ENCODE measurements at regions not wholly inside any gene's neighbourhood (a gene's known extent, or its start where the extent isn't known, plus 50 kb on each side); places are given as distances from the start of the nearest gene placed in this dataset.

DNA sequence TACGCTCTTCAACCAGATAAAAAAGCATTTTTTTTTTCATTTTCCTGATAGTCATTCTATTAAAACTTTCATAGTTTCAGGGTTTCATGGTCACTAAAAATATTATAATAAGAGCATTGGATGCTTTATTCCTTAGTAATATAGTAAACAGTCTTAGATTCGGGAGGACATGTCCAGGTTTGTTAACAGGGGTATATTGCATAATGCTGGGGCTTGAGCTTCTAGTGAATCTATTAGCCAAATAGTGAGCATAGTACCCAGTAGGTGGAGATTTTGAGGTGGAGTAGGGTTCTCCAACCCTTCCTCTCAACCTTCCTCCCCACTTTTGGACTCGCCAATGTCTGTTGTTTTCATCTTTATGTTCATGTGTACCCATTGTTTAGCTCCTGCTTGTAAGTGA lies 277.4 kb upstream of the RGS6 start:
- Histone ChIP-seq H3K9ac (ENCODE audit: low read length) (no peak overlapping the region), H3K4me3 (ENCODE audit: low read length) (no peak overlapping the region), H3K27ac (ENCODE audit: low read length) (no peak overlapping the region), H4K20me1 (ENCODE audit: insufficient read depth, low read depth, low read length) (no peaks in the 10 kb centered on the region), H3K9me2 (replicated peaks; ENCODE audit: insufficient read depth, low read length) (no peaks in the 10 kb centered on the region), H3K9me3 (ENCODE audit: low read length) (no peaks in the 10 kb centered on the region), H3K36me3 (ENCODE audit: insufficient read depth, low read length) (no peaks in the 10 kb centered on the region), H3K4me2 (ENCODE audit: low read depth, low read length, poor library complexity, severe bottlenecking) (no peak overlapping the region), H3K27me3 (ENCODE audit: low read length) (no peaks in the 10 kb centered on the region), H2AFZ (ENCODE audit: low read length) (no peak overlapping the region), H3K79me2 (ENCODE audit: low read length) (no peaks in the 10 kb centered on the region), H3K4me1 (ENCODE audit: low read length) (no peaks in the 10 kb centered on the region)
- DNase-seq: no peak

DNA sequence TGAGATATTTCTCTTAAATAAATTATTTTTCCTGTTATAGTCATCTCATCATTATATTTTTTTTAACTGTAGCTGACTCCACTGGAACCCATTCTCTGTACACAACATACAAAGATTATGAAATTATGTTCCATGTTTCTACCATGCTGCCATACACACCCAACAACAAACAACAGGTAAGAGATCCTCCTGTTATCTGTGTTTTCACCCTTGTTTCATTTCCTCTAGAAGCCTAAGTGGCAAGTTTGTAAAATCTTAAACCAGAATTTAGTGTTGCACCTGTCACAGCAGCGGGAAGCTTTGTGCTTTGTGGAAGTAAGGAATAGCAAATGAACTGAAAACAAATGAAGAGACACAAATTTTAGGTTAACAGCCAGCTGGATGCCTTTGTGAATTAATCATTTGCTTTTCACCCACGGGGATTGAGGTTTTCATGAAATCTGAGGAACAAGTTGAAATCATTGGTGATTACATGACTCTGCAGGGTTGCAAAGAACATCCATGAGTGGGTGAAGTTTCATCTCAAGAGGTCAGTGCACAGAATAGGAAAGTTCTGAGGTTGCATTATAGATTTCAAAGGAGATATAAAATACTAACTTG lies 273.9 kb upstream of the RGS6 start:
- H3K9ac ChIP-seq (ENCODE audit: low read length): no peak overlapping the region
- no peak overlapping the region for H3K27ac ChIP-seq (ENCODE audit: low read length)
- no peaks in the 10 kb centered on the region for H3K9me3 ChIP-seq (ENCODE audit: low read length)
- H3K27me3 ChIP-seq (ENCODE audit: low read length): no peaks in the 10 kb centered on the region
- no peak overlapping the region for H3K4me3 ChIP-seq (ENCODE audit: low read length)
- DNase-seq: no peak
- H3K4me2 ChIP-seq (ENCODE audit: low read depth, low read length, poor library complexity, severe bottlenecking): no peak overlapping the region
- no peaks in the 10 kb centered on the region for H4K20me1 ChIP-seq (ENCODE audit: insufficient read depth, low read depth, low read length)
- no peaks in the 10 kb centered on the region for H3K79me2 ChIP-seq (ENCODE audit: low read length)
- H3K36me3 ChIP-seq (ENCODE audit: insufficient read depth, low read length): no peaks in the 10 kb centered on the region
- H2AFZ ChIP-seq (ENCODE audit: low read length): no peak overlapping the region
- H3K4me1 ChIP-seq (ENCODE audit: low read length): no peaks in the 10 kb centered on the region
- no peaks in the 10 kb centered on the region for H3K9me2 ChIP-seq (replicated peaks; ENCODE audit: insufficient read depth, low read length)

DNA sequence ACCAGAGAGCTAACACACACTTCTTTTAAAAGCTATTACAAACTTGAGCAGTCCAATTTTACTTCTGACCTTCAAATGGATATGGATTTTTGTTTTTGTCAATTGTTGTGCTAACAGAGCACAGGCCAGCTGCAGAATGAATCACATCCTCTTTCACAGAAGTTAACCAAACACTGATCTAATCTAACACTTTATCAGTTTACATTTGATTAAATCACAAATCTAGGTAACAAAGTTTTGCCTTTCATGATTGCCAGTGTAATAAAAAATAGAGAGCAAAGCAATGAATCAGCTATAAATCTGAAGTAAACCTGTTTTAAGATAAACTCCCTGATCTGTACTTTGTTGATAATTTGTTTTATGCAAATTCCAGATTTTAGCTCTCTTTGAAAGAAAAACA lies 273.1 kb upstream of the RGS6 start:
- H3K4me3 ChIP-seq (ENCODE audit: low read length): no peak overlapping the region
- H3K4me1 ChIP-seq (ENCODE audit: low read length): no peaks in the 10 kb centered on the region
- no peak for DNase-seq
- no peak overlapping the region for H3K4me2 ChIP-seq (ENCODE audit: low read depth, low read length, poor library complexity, severe bottlenecking)
- H3K79me2 ChIP-seq (ENCODE audit: low read length): no peaks in the 10 kb centered on the region
- no peaks in the 10 kb centered on the region for H3K9me2 ChIP-seq (replicated peaks; ENCODE audit: insufficient read depth, low read length)
- no peaks in the 10 kb centered on the region for H3K9me3 ChIP-seq (ENCODE audit: low read length)
- H3K9ac ChIP-seq (ENCODE audit: low read length): no peak overlapping the region
- no peaks in the 10 kb centered on the region for H3K36me3 ChIP-seq (ENCODE audit: insufficient read depth, low read length)
- no peaks in the 10 kb centered on the region for H3K27me3 ChIP-seq (ENCODE audit: low read length)
- H4K20me1 ChIP-seq (ENCODE audit: insufficient read depth, low read depth, low read length): no peaks in the 10 kb centered on the region
- no peak overlapping the region for H2AFZ ChIP-seq (ENCODE audit: low read length)
- no peak overlapping the region for H3K27ac ChIP-seq (ENCODE audit: low read length)

DNA sequence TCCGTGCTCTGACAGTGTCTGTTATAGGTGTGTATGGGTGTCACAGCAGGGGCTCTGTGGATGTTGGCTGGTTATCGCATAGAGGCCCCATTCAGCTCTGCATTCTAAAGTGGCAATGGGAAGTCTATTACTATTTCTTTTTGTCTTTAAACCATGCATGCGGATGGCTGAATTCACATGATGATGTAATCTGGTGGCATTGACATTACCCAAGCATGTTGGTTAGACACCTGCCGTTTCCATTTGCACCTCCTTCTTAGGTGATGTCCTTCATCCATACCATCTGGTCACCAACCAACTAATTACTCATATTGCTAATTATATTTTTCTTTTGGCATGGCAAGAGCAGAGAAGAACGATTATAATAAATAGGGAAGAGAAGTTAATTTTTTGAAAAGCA lies 270.8 kb upstream of the RGS6 start:
- Histone ChIP-seq H4K20me1 (ENCODE audit: insufficient read depth, low read depth, low read length) (no peaks in the 10 kb centered on the region), H3K36me3 (ENCODE audit: insufficient read depth, low read length) (no peaks in the 10 kb centered on the region), H3K4me2 (ENCODE audit: low read depth, low read length, poor library complexity, severe bottlenecking) (no peak overlapping the region), H3K9me3 (ENCODE audit: low read length) (no peaks in the 10 kb centered on the region), H2AFZ (ENCODE audit: low read length) (no peak overlapping the region), H3K27me3 (ENCODE audit: low read length) (no peaks in the 10 kb centered on the region), H3K4me3 (ENCODE audit: low read length) (no peak overlapping the region), H3K79me2 (ENCODE audit: low read length) (no peaks in the 10 kb centered on the region), H3K27ac (ENCODE audit: low read length) (no peak overlapping the region), H3K4me1 (ENCODE audit: low read length) (no peaks in the 10 kb centered on the region), H3K9ac (ENCODE audit: low read length) (no peak overlapping the region), H3K9me2 (replicated peaks; ENCODE audit: insufficient read depth, low read length) (no peaks in the 10 kb centered on the region)
- no peak for DNase-seq

DNA sequence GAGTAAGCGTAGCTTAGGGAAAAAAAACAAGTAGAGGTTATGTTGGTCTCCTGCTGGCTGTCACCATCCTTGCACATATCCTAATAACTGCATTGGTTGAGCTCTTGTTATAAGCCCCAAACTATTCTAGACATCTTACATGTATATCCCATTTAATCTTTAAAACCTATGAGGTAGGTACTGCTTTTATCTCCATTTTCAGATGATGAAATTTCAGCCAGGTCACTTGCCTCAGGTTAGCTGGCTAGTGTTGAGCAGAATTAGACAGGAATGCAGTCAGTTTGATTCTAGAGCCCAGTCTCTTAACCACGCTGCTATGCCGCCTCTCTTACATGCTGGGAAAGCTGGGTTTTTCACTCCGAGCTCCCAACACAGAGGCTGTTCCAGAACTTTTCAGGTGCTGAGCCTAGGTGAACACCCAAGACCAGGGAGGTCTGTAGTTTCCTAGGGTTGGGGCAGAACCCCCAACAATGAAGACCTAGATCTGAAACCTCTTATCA lies 269.9 kb upstream of the RGS6 start:
- Histone ChIP-seq H3K9me2 (replicated peaks; ENCODE audit: insufficient read depth, low read length) (no peaks in the 10 kb centered on the region), H3K9me3 (ENCODE audit: low read length) (no peaks in the 10 kb centered on the region), H3K4me1 (ENCODE audit: low read length) (no peaks in the 10 kb centered on the region), H3K4me3 (ENCODE audit: low read length) (no peak overlapping the region), H3K79me2 (ENCODE audit: low read length) (no peaks in the 10 kb centered on the region), H3K27ac (ENCODE audit: low read length) (no peak overlapping the region), H4K20me1 (ENCODE audit: insufficient read depth, low read depth, low read length) (no peaks in the 10 kb centered on the region), H3K36me3 (ENCODE audit: insufficient read depth, low read length) (no peaks in the 10 kb centered on the region), H3K27me3 (ENCODE audit: low read length) (no peaks in the 10 kb centered on the region), H3K4me2 (ENCODE audit: low read depth, low read length, poor library complexity, severe bottlenecking) (no peak overlapping the region), H3K9ac (ENCODE audit: low read length) (no peak overlapping the region), H2AFZ (ENCODE audit: low read length) (no peak overlapping the region)
- DNase-seq: no peak

DNA sequence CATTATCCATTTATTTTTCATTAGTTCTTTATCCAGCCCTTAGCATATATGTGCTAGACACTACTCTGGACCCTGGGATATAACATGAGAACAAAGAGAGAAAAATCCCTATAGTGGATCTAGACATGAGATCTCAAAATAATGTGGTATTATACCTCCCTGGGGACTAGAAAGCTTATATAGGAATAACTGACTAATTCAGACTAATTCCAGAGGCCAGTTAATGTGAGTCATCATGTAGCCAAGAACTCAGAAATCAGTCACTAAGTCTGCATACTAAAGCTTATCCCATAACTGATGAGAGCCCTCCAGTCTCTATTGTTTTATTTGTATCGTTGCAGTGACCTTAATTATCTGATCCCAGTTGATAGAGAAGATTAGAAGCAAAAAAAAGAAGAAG lies 267.1 kb upstream of the RGS6 start:
- Histone ChIP-seq H3K9ac (ENCODE audit: low read length) (no peak overlapping the region), H3K4me1 (ENCODE audit: low read length) (no peaks in the 10 kb centered on the region), H2AFZ (ENCODE audit: low read length) (no peak overlapping the region), H3K9me2 (replicated peaks; ENCODE audit: insufficient read depth, low read length) (no peaks in the 10 kb centered on the region), H3K4me3 (ENCODE audit: low read length) (no peak overlapping the region), H3K36me3 (ENCODE audit: insufficient read depth, low read length) (no peaks in the 10 kb centered on the region), H3K9me3 (ENCODE audit: low read length) (no peaks in the 10 kb centered on the region), H3K4me2 (ENCODE audit: low read depth, low read length, poor library complexity, severe bottlenecking) (no peak overlapping the region), H3K79me2 (ENCODE audit: low read length) (no peaks in the 10 kb centered on the region), H4K20me1 (ENCODE audit: insufficient read depth, low read depth, low read length) (no peaks in the 10 kb centered on the region), H3K27ac (ENCODE audit: low read length) (no peak overlapping the region), H3K27me3 (ENCODE audit: low read length) (no peaks in the 10 kb centered on the region)
- no peak for DNase-seq

DNA sequence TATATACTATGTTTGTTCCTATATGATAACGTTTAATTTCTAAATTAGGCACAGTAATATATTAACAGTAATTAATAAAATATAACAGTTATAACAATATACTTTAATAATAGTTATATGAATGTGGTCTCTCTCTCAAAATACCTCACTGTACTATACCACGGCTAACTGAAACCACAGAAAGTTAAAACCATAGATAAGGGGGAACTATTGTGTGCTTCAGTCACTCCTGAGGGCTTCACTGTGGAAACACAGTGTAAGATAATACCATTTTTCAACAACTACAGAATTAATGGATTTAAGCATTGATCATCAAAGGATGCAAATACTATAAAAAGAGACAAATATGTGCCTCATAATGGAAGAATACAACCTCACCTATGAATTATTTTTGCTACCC lies 266.4 kb upstream of the RGS6 start:
- no peak overlapping the region for H3K9ac ChIP-seq (ENCODE audit: low read length)
- H3K4me3 ChIP-seq (ENCODE audit: low read length): no peak overlapping the region
- no peak for DNase-seq
- H3K27ac ChIP-seq (ENCODE audit: low read length): no peak overlapping the region
- H3K27me3 ChIP-seq (ENCODE audit: low read length): no peaks in the 10 kb centered on the region
- no peaks in the 10 kb centered on the region for H3K79me2 ChIP-seq (ENCODE audit: low read length)
- H3K36me3 ChIP-seq (ENCODE audit: insufficient read depth, low read length): no peaks in the 10 kb centered on the region
- no peaks in the 10 kb centered on the region for H3K9me2 ChIP-seq (replicated peaks; ENCODE audit: insufficient read depth, low read length)
- no peaks in the 10 kb centered on the region for H3K4me1 ChIP-seq (ENCODE audit: low read length)
- no peak overlapping the region for H2AFZ ChIP-seq (ENCODE audit: low read length)
- H3K9me3 ChIP-seq (ENCODE audit: low read length): no peaks in the 10 kb centered on the region
- no peaks in the 10 kb centered on the region for H4K20me1 ChIP-seq (ENCODE audit: insufficient read depth, low read depth, low read length)
- H3K4me2 ChIP-seq (ENCODE audit: low read depth, low read length, poor library complexity, severe bottlenecking): no peak overlapping the region

DNA sequence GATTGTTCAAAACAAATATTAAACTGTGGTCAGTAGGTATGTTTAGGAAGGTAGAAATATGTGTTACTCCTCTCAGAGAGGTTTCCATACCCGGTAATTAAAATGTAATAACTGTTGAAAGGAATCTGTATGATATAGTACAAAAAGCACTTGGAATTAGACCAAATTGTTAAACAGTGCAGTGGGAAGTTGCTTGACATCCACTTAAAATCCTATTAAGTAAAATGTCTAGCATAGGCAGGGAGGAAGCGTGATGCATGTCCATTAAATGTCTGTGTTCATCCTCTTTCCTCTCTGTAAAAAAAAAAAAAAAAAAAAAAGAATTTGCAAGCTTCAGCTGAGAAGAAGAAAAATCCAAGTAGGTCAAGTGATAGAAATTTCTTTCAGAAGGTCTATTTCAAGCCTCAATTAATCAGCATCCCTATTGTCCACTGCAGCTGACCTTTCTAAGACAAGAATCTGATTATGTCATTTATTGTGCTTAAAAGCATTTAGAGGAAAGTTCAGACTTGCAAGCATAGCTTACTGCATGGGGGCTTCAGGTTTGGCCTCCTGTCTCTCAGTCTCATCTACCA lies 265.6 kb upstream of the RGS6 start:
- no peak overlapping the region for H3K4me2 ChIP-seq (ENCODE audit: low read depth, low read length, poor library complexity, severe bottlenecking)
- no peak overlapping the region for H3K9ac ChIP-seq (ENCODE audit: low read length)
- H3K4me3 ChIP-seq (ENCODE audit: low read length): no peak overlapping the region
- no peak for DNase-seq
- no peaks in the 10 kb centered on the region for H3K36me3 ChIP-seq (ENCODE audit: insufficient read depth, low read length)
- no peaks in the 10 kb centered on the region for H3K9me2 ChIP-seq (replicated peaks; ENCODE audit: insufficient read depth, low read length)
- no peak overlapping the region for H3K27ac ChIP-seq (ENCODE audit: low read length)
- H3K27me3 ChIP-seq (ENCODE audit: low read length): no peaks in the 10 kb centered on the region
- no peaks in the 10 kb centered on the region for H3K79me2 ChIP-seq (ENCODE audit: low read length)
- no peaks in the 10 kb centered on the region for H4K20me1 ChIP-seq (ENCODE audit: insufficient read depth, low read depth, low read length)
- no peaks in the 10 kb centered on the region for H3K9me3 ChIP-seq (ENCODE audit: low read length)
- no peaks in the 10 kb centered on the region for H3K4me1 ChIP-seq (ENCODE audit: low read length)
- no peak overlapping the region for H2AFZ ChIP-seq (ENCODE audit: low read length)
